AG04449 (cell line): ENCODE measurements at regions not wholly inside any gene's neighbourhood (a gene's known extent, or its start where the extent isn't known, plus 50 kb on each side); places are given as distances from the start of the nearest gene placed in this dataset.

Source experiments
- CTCF ChIA-PET: fragments of 350-600 bp; formaldehyde crosslinking; extraction: SDS; loops from one replicate; lab custom pipeline; 2021; ENCODE audit warnings: antibody characterized with exemption; lab: Yijun Ruan, JAX
- POLR2A ChIA-PET: fragments of 400-600, 350-600 bp; formaldehyde crosslinking; extraction: SDS; loops from one replicate; lab custom pipeline; 2020; ENCODE audit warnings: antibody characterized with exemption, inconsistent platforms; lab: Yijun Ruan, JAX
- DNase-seq: peaks from one replicate; pipeline ENCODE4 v3.0.0-alpha.2; 2010; ENCODE audit warnings: low read depth, low spot score
- H3K4me3 ChIP-seq: 2 replicates; pipeline ENCODE4 v1.5.1; 2011; ENCODE audit warnings: low read depth, mild to moderate bottlenecking, control low read depth, low read length
- CTCF ChIP-seq: IDR thresholded peaks from one replicate; pipeline ENCODE4 v1.5.1; 2011; ENCODE audit warnings: mild to moderate bottlenecking, moderate library complexity, low read length, control low read depth, inconsistent platforms; ENCODE audit not compliant: insufficient read depth; ENCODE audit errors: missing control alignments

- CTCF ChIA-PET = no interaction called here
- DNase-seq = no peak
- no peak for TF ChIP-seq CTCF
- POLR2A ChIA-PET = no interaction called here
- no peak overlapping the region for H3K4me3 ChIP-seq
Measured at GRCh38 chr11:36885154-36885553, 287.1 kb upstream of the RAG2 start.

DNA sequence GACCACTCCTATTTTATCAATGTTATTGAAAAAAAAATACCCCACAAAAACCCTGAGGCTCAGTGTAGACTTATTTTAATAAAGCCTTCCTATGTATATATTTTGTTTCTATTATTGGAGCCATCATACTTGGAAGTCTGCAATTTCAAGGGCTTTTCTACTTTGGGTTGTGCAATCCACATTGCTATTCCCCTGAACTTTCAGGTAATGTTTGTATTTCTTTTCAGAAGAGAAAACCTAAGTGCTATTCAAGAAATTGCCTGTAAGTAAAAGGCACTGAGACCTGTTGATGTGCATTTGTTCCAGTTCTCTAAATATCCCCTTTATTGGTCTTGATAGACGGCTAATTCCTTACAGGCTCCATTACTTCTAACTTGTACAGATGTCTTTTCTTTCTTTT, 280.7 kb upstream of the RAG2 start:
- no peak for TF ChIP-seq CTCF
- POLR2A ChIA-PET = no interaction called here
- no peak overlapping the region for H3K4me3 ChIP-seq
- DNase-seq = no peak
- CTCF ChIA-PET = no interaction called here

- CTCF ChIA-PET = no interaction called here
- no peak overlapping the region for H3K4me3 ChIP-seq
- no peak for DNase-seq
- POLR2A ChIA-PET = no interaction called here
- no peak for TF ChIP-seq CTCF
Measured at GRCh38 chr11:36877149-36877548, 279.1 kb upstream of the RAG2 start.

- no peak for DNase-seq
- CTCF ChIA-PET = no interaction called here
- no peak overlapping the region for H3K4me3 ChIP-seq
- TF ChIP-seq CTCF = no peak
- POLR2A ChIA-PET = no interaction called here
Measured at GRCh38 chr11:36876266-36876665, 278.2 kb upstream of the RAG2 start.

DNA sequence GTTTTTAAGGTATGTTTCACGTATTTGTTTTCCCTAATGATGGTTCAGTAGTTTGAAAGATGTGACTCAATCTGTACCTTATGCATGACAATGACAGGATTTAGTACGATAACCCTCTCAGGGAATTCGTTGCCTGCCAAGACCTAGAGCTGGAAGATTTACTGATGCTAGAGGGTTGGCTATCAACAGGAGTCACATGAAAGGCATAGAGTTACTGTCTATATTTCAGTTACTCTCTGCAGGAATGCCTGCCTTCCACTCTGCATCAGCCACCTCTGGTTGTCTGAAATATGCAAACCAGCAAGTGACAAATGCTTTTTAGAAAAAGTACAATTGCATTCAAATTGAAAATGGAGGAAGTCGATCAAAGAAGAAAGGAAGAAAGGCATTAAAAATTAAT, 276.3 kb upstream of the RAG2 start:
- ChIA-PET POLR2A (no interaction called here), CTCF (no interaction called here)
- DNase-seq = no peak
- no peak for TF ChIP-seq CTCF
- no peak overlapping the region for H3K4me3 ChIP-seq

DNA sequence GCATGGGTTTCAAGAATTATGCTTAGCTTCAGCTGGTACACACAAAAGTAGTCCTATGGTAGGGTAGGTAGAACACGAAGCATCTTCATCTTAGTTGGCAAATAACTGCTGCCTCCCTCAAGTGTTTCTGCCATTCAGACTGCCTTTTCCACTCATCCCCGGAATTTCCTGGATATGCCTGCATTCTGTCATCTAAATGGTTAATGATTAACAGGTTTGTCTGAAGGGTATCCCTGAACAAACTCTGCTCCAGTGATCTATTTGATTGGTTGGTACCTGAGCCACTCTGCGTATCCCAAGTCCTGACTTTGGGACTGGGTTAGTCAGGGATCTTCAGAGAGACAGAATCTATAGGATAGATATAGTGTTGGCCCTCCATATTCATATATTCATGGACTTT, 272.3 kb upstream of the RAG2 start:
- no peak for TF ChIP-seq CTCF
- CTCF ChIA-PET = no interaction called here
- POLR2A ChIA-PET = no interaction called here
- H3K4me3 ChIP-seq = no peak overlapping the region
- DNase-seq = no peak

- POLR2A ChIA-PET = no interaction called here
- CTCF ChIA-PET = no interaction called here
- no peak for DNase-seq
- TF ChIP-seq CTCF = no peak
- no peak overlapping the region for H3K4me3 ChIP-seq
Measured at GRCh38 chr11:36868380-36868779, 270.3 kb upstream of the RAG2 start.
